Stimulated activated effector memory CD8-positive, alpha-beta T cell treated with anti-CD3 and anti-CD28 coated beads, Interleukin-12 subunit alpha, Interleukin-12 subunit beta, amount 100 ng/mL, for 72 hours (primary cell): ENCODE measurements at regions not wholly inside any gene's neighbourhood (a gene's known extent, or its start where the extent isn't known, plus 50 kb on each side); places are given as distances from the start of the nearest gene placed in this dataset.

Experiments
- ATAC-seq: fragments of 150-1000 bp; cut with Tn5 transposase; 2 replicates; pipeline ENCODE4 v1.10.0; 2021
- DNase-seq, 2 donors: peaks; one replicate each; pipeline ENCODE4 v3.0.0; 2021 to 2022; ENCODE audit warnings: low spot score in 2 of 2
- H3K27ac Mint-ChIP-seq: one replicate; pipeline ENCODE4 v1.8.0; 2022; ENCODE audit warnings: mild to moderate bottlenecking, mixed read lengths
- H3K36me3 Mint-ChIP-seq: one replicate; pipeline ENCODE4 v1.8.0; 2022; ENCODE audit warnings: mild to moderate bottlenecking, mixed read lengths
- H3K4me1 Mint-ChIP-seq: one replicate; pipeline ENCODE4 v1.8.0; 2022; ENCODE audit warnings: mixed read lengths
- H3K4me3 Mint-ChIP-seq: one replicate; pipeline ENCODE4 v1.8.0; 2022; ENCODE audit warnings: mild to moderate bottlenecking, mixed read lengths
- H3K9me3 Mint-ChIP-seq: one replicate; pipeline ENCODE4 v1.8.0; 2022; ENCODE audit warnings: mixed read lengths

GRCh38 chr2:122378521-122378920 is 623.1 kb downstream of the TSN start:
- no peaks in the 10 kb centered on the region for H3K4me1 Mint-ChIP-seq
- no peaks in the 10 kb centered on the region for H3K9me3 Mint-ChIP-seq
- no peaks in the 10 kb centered on the region for H3K36me3 Mint-ChIP-seq
- H3K4me3 Mint-ChIP-seq = no peak overlapping the region
- no peak for DNase-seq
- no peak for ATAC-seq
- H3K27ac Mint-ChIP-seq = no peak overlapping the region

GRCh38 chr2:122384768-122385333 is 629.4 kb downstream of the TSN start:
- H3K4me1 Mint-ChIP-seq = no peaks in the 10 kb centered on the region

GRCh38 chr2:122388208-122388607 is 632.8 kb downstream of the TSN start:
- no peak overlapping the region for H3K4me3 Mint-ChIP-seq
- peaks cover 8% of the 10 kb centered on the region for H3K9me3 Mint-ChIP-seq
- H3K27ac Mint-ChIP-seq = no peak overlapping the region
- H3K36me3 Mint-ChIP-seq = no peaks in the 10 kb centered on the region
- H3K4me1 Mint-ChIP-seq = no peaks in the 10 kb centered on the region
- ATAC-seq (no peak), DNase-seq (no peak)

More at GRCh38 chr2:122384768-122385333, 629.4 kb downstream of the TSN start:
- Mint-ChIP-seq H3K27ac (no peak overlapping the region), H3K9me3 (peaks cover 8% of the 10 kb centered on the region), H3K36me3 (no peaks in the 10 kb centered on the region), H3K4me3 (no peak overlapping the region)
- DNase-seq = no peak
- no peak for ATAC-seq

GRCh38 chr2:122389694-122390093 is 634.2 kb downstream of the TSN start:
- peaks cover 8% of the 10 kb centered on the region for H3K9me3 Mint-ChIP-seq

GRCh38 chr2:122390406-122390805 is 635.0 kb downstream of the TSN start:
- ATAC-seq = no peak
- Mint-ChIP-seq H3K9me3 (peaks cover 8% of the 10 kb centered on the region), H3K27ac (no peak overlapping the region), H3K36me3 (no peaks in the 10 kb centered on the region), H3K4me1 (no peaks in the 10 kb centered on the region), H3K4me3 (no peak overlapping the region)
- DNase-seq = no peak

More at GRCh38 chr2:122389694-122390093, 634.2 kb downstream of the TSN start:
- H3K4me3 Mint-ChIP-seq = no peak overlapping the region
- no peaks in the 10 kb centered on the region for H3K4me1 Mint-ChIP-seq
- no peaks in the 10 kb centered on the region for H3K36me3 Mint-ChIP-seq
- ATAC-seq (no peak), DNase-seq (no peak)
- no peak overlapping the region for H3K27ac Mint-ChIP-seq

- Mint-ChIP-seq H3K9me3 (peaks cover 8% of the 10 kb centered on the region), H3K27ac (no peak overlapping the region), H3K36me3 (no peaks in the 10 kb centered on the region), H3K4me3 (no peak overlapping the region), H3K4me1 (no peaks in the 10 kb centered on the region)
- no peak for DNase-seq
- no peak for ATAC-seq
Observed at GRCh38 chr2:122391726-122392125, 636.3 kb downstream of the TSN start.

GRCh38 chr2:122395687-122396086 is 640.2 kb downstream of the TSN start:
- DNase-seq (no peak), ATAC-seq (no peak)
- Mint-ChIP-seq H3K4me3 (no peak overlapping the region), H3K36me3 (no peaks in the 10 kb centered on the region), H3K4me1 (no peaks in the 10 kb centered on the region), H3K27ac (no peak overlapping the region), H3K9me3 (peaks cover 8% of the 10 kb centered on the region)

- H3K4me1 Mint-ChIP-seq = no peaks in the 10 kb centered on the region
Observed at GRCh38 chr2:122411231-122411630, 655.8 kb downstream of the TSN start.

GRCh38 chr2:122412360-122412759 is 656.9 kb downstream of the TSN start:
- Mint-ChIP-seq H3K27ac (no peak overlapping the region), H3K4me3 (no peak overlapping the region), H3K36me3 (no peaks in the 10 kb centered on the region), H3K9me3 (peaks cover 6% of the 10 kb centered on the region), H3K4me1 (no peaks in the 10 kb centered on the region)
- DNase-seq = no peak
- ATAC-seq = no peak

More at GRCh38 chr2:122411231-122411630, 655.8 kb downstream of the TSN start:
- Mint-ChIP-seq H3K9me3 (peaks cover 8% of the 10 kb centered on the region), H3K27ac (no peak overlapping the region), H3K36me3 (no peaks in the 10 kb centered on the region), H3K4me3 (no peak overlapping the region)
- DNase-seq (no peak), ATAC-seq (no peak)

GRCh38 chr2:122414902-122415301 is 659.5 kb downstream of the TSN start:
- H3K36me3 Mint-ChIP-seq = no peaks in the 10 kb centered on the region
- no peak overlapping the region for H3K27ac Mint-ChIP-seq
- peaks cover 11% of the 10 kb centered on the region for H3K9me3 Mint-ChIP-seq
- H3K4me3 Mint-ChIP-seq = no peak overlapping the region
- ATAC-seq (no peak), DNase-seq (no peak)
- H3K4me1 Mint-ChIP-seq = no peaks in the 10 kb centered on the region

GRCh38 chr2:122417114-122417513 is 661.7 kb downstream of the TSN start:
- Mint-ChIP-seq H3K4me3 (no peak overlapping the region), H3K9me3 (peaks cover 9% of the 10 kb centered on the region), H3K4me1 (no peaks in the 10 kb centered on the region), H3K27ac (no peak overlapping the region), H3K36me3 (no peaks in the 10 kb centered on the region)
- DNase-seq = no peak
- no peak for ATAC-seq

GRCh38 chr2:122421775-122422174 is 666.3 kb downstream of the TSN start:
- H3K9me3 Mint-ChIP-seq = peaks cover 10% of the 10 kb centered on the region
- no peaks in the 10 kb centered on the region for H3K36me3 Mint-ChIP-seq
- ATAC-seq (no peak), DNase-seq (no peak)
- H3K27ac Mint-ChIP-seq = no peak overlapping the region
- no peaks in the 10 kb centered on the region for H3K4me1 Mint-ChIP-seq
- no peak overlapping the region for H3K4me3 Mint-ChIP-seq

- Mint-ChIP-seq H3K27ac (no peak overlapping the region), H3K36me3 (no peaks in the 10 kb centered on the region), H3K4me1 (no peaks in the 10 kb centered on the region), H3K9me3 (peaks cover 13% of the 10 kb centered on the region), H3K4me3 (no peak overlapping the region)
- DNase-seq = no peak
- ATAC-seq = no peak
Observed at GRCh38 chr2:122422384-122422991, 667.0 kb downstream of the TSN start.

- DNase-seq = no peak
- Mint-ChIP-seq H3K4me1 (no peaks in the 10 kb centered on the region), H3K36me3 (no peaks in the 10 kb centered on the region), H3K9me3 (peaks cover 12% of the 10 kb centered on the region), H3K4me3 (no peak overlapping the region), H3K27ac (no peak overlapping the region)
- ATAC-seq = no peak
Observed at GRCh38 chr2:122423934-122424333, 668.5 kb downstream of the TSN start.

- no peak for DNase-seq
- peaks cover 6% of the 10 kb centered on the region for H3K9me3 Mint-ChIP-seq
- H3K36me3 Mint-ChIP-seq = no peaks in the 10 kb centered on the region
- no peak overlapping the region for H3K27ac Mint-ChIP-seq
- H3K4me1 Mint-ChIP-seq = no peaks in the 10 kb centered on the region
- no peak for ATAC-seq
- H3K4me3 Mint-ChIP-seq = no peak overlapping the region
Observed at GRCh38 chr2:122433123-122433754, 677.8 kb downstream of the TSN start.

- Mint-ChIP-seq H3K4me3 (no peak overlapping the region), H3K9me3 (peaks cover 9% of the 10 kb centered on the region), H3K36me3 (no peaks in the 10 kb centered on the region), H3K27ac (no peak overlapping the region), H3K4me1 (no peaks in the 10 kb centered on the region)
- no peak for ATAC-seq
- DNase-seq = no peak
Observed at GRCh38 chr2:122445003-122445402, 689.6 kb downstream of the TSN start.
